ENCODE measurements at regions not wholly inside any gene's neighbourhood (a gene's known extent, or its start where the extent isn't known, plus 50 kb on each side); places are given as distances from the start of the nearest gene placed in this dataset.

DNA sequence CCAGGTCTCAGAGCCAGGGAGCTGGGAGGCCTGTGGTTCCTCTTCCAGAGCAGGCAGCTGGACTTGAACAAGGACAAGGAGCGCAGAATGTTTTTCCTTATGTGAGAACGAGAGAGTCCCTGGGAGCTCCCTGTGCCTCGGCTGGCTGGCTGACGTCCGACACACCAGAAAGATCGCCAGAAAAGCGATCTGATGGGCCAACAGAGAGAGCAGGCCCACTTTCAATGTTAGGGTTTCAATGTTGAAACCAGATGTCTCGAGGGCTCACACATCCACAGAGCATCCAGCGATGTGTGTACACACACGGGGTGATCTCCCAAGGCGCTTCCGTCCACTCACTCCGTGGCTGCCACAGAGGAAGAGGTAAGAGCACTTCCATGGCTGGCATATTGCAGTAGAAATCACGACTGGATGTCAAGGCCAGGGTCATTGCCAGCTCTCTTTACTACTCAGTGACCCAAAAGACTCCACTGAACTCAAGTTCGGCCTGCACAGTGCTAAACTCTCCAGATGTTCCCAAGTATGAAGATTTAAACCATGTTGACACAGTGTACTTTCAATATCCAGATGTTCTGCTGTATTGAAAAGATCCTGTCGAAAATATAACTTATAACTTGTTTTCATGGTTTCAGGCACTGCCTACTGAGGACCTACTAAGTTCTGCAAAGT, 70.8 kb upstream of the FOXC1 start:
- TF ChIP-seq, protein P1, sequence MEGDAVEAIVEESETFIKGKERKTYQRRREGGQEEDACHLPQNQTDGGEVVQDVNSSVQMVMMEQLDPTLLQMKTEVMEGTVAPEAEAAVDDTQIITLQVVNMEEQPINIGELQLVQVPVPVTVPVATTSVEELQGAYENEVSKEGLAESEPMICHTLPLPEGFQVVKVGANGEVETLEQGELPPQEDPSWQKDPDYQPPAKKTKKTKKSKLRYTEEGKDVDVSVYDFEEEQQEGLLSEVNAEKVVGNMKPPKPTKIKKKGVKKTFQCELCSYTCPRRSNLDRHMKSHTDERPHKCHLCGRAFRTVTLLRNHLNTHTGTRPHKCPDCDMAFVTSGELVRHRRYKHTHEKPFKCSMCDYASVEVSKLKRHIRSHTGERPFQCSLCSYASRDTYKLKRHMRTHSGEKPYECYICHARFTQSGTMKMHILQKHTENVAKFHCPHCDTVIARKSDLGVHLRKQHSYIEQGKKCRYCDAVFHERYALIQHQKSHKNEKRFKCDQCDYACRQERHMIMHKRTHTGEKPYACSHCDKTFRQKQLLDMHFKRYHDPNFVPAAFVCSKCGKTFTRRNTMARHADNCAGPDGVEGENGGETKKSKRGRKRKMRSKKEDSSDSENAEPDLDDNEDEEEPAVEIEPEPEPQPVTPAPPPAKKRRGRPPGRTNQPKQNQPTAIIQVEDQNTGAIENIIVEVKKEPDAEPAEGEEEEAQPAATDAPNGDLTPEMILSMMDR (IDR thresholded peaks at IDR 0.05): no peak
- Histone ChIP-seq H3K4me1 (ENCODE audit: control insufficient read depth in 1 of 2, low read depth in 2 of 2) (no peaks in the 10 kb centered on the region), H3K4me3 (no peak overlapping the region), H3K36me3 (no peaks in the 10 kb centered on the region), H3K9me3 (no peaks in the 10 kb centered on the region), H3K27me3 (replicated peaks; ENCODE audit: insufficient read depth) (no peaks in the 10 kb centered on the region), H3K27ac (no peak overlapping the region)
- ATAC-seq (ENCODE audit: insufficient number of reproducible peaks, low FRiP score, low read depth) (no peak), DNase-seq (ENCODE audit: low spot score) (no peak)

DNA sequence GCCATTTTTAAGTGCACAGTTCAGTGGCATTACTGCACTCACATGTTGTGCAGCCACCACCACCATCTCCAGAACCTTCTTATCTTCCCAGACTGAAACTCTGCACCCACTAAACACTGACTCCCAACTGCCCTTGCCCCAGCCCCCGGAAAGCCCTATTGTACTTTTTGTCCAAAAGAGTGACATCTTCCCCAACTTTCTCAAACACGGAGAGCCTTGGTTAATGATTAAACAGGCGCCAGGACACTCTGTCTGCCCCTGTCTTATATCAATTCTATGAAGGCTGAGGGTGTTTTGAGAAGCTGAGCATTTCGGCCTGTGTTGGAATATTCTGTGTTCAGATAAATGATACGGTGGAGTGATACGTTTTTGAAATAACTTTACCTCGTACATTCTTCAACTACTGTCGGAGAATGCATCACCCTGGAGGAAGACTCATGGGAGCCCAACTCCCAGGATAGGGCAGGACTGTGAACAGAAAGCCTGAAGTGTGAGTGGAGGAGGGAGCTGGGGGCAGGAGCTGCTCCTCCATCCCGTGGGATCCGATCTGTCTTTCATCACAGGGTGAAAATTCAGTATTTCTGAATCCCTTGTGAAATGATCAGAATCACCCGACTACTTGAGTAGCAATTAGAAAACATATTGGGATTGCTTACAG, 68.7 kb upstream of the FOXC1 start:
- H3K27me3 ChIP-seq (replicated peaks; ENCODE audit: insufficient read depth): no peaks in the 10 kb centered on the region
- TF ChIP-seq, protein P1 (IDR thresholded peaks at IDR 0.05): no peak
- DNase-seq (ENCODE audit: low spot score) (no peak), ATAC-seq (ENCODE audit: insufficient number of reproducible peaks, low FRiP score, low read depth) (no peak)
- H3K36me3 ChIP-seq: no peaks in the 10 kb centered on the region
- H3K9me3 ChIP-seq: no peaks in the 10 kb centered on the region
- no peaks in the 10 kb centered on the region for H3K4me1 ChIP-seq (ENCODE audit: control insufficient read depth in 1 of 2, low read depth in 2 of 2)
- no peak overlapping the region for H3K27ac ChIP-seq
- no peak overlapping the region for H3K4me3 ChIP-seq

DNA sequence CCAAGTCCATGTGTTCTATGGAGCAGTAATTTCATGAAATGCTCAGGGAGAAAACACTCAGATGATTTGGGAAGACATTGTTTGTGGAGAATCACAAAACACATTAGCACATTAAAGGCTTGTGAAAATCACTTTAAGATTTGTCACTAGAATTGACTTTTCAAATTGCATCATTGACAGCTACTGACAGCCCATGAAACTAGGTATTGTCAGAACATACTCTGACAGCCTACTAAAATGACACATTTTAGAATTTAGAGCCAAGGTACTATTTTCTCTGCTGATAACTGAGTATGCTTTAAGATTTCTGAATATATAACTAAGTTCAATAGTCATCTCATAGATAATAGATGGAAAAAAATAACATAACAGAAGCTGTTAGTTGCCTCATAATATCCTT, 67.4 kb upstream of the FOXC1 start:
- TF ChIP-seq, protein P1 (IDR thresholded peaks at IDR 0.05): no peak
- Histone ChIP-seq H3K27me3 (replicated peaks; ENCODE audit: insufficient read depth) (no peaks in the 10 kb centered on the region), H3K36me3 (peaks cover 5% of the 10 kb centered on the region), H3K4me3 (no peak overlapping the region), H3K4me1 (ENCODE audit: control insufficient read depth in 1 of 2, low read depth in 2 of 2) (no peaks in the 10 kb centered on the region), H3K9me3 (no peaks in the 10 kb centered on the region), H3K27ac (no peak overlapping the region)
- ATAC-seq (ENCODE audit: insufficient number of reproducible peaks, low FRiP score, low read depth) (no peak), DNase-seq (ENCODE audit: low spot score) (no peak)

DNA sequence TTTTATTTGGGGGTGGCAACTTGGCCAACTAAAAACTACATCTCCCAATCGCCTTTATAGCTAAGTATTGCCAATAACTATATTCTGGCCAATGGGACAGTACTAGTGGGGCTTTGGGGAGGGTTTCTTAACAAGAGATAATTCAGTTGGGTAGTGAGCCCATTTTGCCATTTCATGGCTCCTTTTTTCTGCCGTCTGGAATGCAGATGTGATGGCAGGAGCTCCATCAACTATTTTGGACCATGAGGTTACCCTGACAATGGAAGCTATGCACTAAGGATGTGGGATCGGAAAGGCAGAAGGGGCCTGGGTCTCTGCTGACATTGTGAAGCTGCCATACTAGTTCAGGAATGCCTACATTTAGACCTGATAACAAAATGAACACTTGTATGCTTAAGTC, 67.0 kb upstream of the FOXC1 start:
- DNase-seq (ENCODE audit: low spot score) (no peak), ATAC-seq (ENCODE audit: insufficient number of reproducible peaks, low FRiP score, low read depth) (no peak)
- H3K9me3 ChIP-seq: no peaks in the 10 kb centered on the region
- H3K27me3 ChIP-seq (replicated peaks; ENCODE audit: insufficient read depth): no peaks in the 10 kb centered on the region
- TF ChIP-seq, protein P1 (IDR thresholded peaks at IDR 0.05): no peak
- peaks cover 6% of the 10 kb centered on the region for H3K36me3 ChIP-seq
- H3K27ac ChIP-seq: no peak overlapping the region
- no peak overlapping the region for H3K4me3 ChIP-seq
- no peaks in the 10 kb centered on the region for H3K4me1 ChIP-seq (ENCODE audit: control insufficient read depth in 1 of 2, low read depth in 2 of 2)

DNA sequence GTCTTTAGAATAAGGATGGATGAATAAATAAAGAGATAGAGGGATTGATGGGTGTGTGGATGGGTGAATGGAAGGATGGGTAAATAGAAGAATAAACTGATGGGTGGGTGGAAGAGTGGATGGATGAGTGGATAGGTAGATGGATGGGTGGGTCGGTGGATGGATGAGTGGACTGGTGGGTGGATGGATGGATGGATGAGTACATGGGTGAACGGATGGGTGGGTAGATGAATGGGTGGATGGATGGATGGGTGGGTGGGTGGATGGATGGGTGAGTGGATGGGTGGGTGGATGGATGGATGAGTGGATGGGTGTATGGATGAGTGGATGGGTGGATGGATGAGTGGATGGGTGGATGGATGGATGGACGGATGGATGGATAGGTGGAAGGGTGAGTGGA, 65.7 kb upstream of the FOXC1 start:
- H3K9me3 ChIP-seq: no peaks in the 10 kb centered on the region
- no peak for DNase-seq (ENCODE audit: low spot score)
- peaks cover 7% of the 10 kb centered on the region for H3K36me3 ChIP-seq
- no peaks in the 10 kb centered on the region for H3K4me1 ChIP-seq (ENCODE audit: control insufficient read depth in 1 of 2, low read depth in 2 of 2)
- no peaks in the 10 kb centered on the region for H3K27me3 ChIP-seq (replicated peaks; ENCODE audit: insufficient read depth)
- TF ChIP-seq, protein P1 (IDR thresholded peaks at IDR 0.05): no peak
- no peak for ATAC-seq (ENCODE audit: insufficient number of reproducible peaks, low FRiP score, low read depth)
- no peak overlapping the region for H3K27ac ChIP-seq
- no peak overlapping the region for H3K4me3 ChIP-seq

Measured in thoracic aorta (tissue), 2 donors.